ENCODE measurements at regions not wholly inside any gene's neighbourhood (a gene's known extent, or its start where the extent isn't known, plus 50 kb on each side); places are given as distances from the start of the nearest gene placed in this dataset.

DNA sequence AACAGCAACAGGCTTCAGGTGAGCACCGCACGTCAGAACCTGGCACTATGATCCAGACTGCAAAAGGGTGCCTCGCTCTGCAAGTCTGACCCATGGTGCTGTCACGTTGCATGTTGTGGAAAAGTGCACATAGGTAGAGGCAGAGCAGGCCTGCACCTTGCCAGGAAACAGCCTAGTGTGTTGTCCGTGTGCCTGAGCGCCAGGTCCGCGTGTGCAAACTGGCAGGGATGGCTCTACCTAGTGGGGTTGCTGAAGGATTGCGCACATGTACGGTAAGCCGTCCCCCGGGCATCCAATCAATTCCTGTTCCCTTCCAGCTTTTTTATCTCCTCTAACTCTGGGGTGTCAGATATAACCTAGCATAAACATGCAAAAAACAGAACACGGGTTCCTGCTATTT is 219.5 kb downstream of the NXNL2 start:
- intact Hi-C loops (cut with micrococcal nuclease) = no loop called here

DNA sequence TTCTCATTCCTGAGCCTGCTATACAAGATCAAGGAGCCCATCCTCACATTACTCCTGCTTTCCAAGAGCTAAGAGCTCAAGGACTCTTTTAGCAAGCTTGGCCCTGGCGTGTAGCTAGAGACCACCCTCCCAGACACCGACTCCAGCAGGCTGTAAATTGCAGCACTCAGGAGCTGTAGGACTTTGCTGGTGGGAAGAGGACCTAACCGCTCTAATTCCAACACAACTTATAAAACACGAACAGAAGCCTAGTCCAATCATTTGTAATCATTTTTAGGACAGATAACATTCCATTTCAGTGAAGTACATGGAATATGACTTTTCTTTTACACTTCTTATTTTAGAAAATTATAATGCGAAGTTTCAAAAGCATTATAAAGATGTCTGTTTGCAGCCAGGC is 219.9 kb downstream of the NXNL2 start:
- intact Hi-C loops (cut with micrococcal nuclease) = no loop called here

DNA sequence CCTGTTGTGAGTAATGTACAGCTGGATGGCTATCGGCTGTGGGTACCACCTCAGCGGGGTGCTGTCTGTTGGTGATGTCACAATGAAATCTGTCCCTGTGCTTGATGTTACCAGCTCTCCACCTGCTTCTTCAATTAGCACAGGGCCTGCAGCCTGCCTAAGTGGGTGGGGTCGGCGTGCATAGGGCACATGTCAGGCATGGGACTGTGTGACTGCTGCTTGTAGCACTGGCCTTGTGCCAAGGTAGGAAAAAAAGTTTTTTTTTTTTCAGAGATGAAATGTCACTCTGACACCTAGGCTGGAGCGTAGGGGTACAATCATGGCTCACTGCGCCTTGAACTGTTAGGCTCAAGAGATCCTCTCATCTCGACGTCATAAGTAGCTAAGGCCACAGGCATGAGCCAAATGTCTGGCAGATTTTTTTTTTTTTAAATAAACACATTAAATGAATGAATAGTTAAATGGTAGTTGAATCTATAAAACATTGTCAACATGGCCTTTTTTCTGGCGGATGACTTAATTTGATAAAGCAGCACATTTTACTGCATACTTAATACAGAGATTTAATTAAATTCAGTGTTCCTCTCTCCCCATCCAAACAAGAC is 222.5 kb downstream of the NXNL2 start:
- intact Hi-C loops (cut with micrococcal nuclease) = no loop called here

DNA sequence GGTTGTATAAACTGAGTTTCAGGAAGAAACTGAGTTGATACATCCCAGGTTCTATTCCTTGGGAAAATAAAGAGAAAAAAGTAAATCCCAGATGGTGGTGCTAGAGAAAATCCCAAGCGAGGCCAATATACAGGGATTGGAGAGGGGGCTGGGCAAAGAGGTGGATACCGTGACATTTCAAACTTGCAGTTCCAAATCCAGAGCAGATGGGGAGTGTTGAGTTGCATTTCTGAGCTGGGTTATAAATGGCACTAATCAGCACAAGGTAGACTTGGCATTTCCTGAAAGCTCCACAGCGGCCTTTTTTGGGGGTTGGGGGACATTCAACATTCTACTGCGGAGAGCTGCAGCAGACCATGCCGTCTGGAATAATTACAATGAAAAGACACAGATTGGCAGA is 224.4 kb downstream of the NXNL2 start:
- intact Hi-C loops (cut with micrococcal nuclease) = no loop called here

DNA sequence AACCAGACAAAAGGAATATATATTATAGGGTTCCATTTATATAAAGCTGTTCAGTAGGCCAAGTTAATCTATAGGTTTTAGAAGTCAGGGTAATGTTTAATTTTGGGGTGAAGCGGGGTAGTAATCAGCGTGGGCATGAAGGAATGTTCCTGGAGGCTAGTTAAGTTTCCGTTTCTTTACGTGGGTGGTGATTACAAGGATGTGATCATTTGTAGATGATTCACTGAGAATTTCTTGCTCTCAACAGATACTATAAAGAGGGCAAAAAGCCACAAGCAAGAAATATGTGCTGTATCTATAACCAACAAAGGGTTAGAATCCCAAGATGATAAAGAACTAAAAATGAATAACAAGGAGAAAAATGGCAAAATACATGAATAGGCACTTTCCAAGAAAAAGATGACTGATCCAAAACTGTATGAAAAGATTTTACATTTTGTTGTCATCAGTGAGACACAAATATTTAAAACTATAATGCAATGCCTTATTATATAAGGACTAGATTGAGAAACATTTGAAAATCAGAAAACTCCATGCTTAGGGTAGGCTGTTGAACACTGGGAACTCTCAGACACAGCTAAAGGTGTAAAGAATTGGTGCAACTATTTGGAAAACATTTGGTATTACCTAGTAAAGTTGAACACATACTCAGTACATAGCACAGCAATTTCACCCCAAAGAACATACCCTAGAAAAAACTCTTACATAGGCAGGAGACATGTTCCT is 224.3 kb upstream of the S1PR3 start:
- intact Hi-C loops (cut with micrococcal nuclease) = no loop called here

DNA sequence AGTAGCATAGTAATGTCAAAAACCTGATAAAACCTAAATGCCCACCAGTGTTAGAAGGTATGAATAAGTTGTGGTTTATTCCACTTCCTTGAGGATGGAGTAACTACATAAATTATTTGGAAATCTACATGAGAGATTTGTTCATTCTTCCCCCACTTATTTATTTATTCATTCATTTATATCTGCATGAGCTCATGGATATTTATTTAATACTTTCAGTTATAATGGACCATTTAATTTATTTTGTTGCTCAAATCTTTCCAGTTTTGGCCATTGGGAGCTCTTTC is 223.8 kb upstream of the S1PR3 start:
- intact Hi-C loops (cut with micrococcal nuclease) = no loop called here

DNA sequence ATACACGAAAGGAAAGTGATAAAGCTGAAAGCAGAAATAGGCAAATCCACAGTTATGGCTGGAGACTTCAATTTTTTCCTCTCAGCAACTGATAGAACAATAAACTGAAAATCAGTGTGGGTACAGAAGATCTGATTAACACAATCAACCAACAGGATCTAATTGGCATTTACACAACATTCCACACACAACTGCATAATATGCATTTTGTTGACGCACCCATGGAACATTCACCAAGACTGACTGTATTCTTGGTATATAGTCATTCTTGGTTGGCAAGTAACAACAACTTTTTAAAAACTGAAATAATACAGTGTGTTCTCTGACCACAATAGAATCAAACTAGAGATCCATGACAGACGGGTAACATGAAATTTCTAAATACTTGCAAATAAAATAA is 218.7 kb upstream of the S1PR3 start:
- intact Hi-C loops (cut with micrococcal nuclease) = no loop called here

DNA sequence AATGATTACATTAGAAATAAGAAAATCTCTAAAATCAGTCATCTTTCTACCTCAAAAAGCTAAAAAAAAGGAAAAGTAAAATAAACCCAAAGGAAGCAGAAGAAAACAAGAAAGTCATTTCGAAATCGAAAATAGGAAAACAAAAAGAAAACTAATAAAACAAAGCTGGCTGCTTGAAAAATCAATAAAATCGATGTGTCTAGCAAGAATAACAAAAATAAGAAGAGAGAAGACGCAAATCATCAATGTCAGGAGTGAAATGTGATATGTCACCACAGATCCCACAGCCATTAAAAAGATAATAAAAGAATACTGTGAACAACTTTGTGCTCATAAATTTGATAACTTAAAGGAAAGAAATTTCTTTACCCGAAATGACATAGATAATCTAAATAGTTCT is 218.1 kb upstream of the S1PR3 start:
- intact Hi-C loops (cut with micrococcal nuclease) = no loop called here

DNA sequence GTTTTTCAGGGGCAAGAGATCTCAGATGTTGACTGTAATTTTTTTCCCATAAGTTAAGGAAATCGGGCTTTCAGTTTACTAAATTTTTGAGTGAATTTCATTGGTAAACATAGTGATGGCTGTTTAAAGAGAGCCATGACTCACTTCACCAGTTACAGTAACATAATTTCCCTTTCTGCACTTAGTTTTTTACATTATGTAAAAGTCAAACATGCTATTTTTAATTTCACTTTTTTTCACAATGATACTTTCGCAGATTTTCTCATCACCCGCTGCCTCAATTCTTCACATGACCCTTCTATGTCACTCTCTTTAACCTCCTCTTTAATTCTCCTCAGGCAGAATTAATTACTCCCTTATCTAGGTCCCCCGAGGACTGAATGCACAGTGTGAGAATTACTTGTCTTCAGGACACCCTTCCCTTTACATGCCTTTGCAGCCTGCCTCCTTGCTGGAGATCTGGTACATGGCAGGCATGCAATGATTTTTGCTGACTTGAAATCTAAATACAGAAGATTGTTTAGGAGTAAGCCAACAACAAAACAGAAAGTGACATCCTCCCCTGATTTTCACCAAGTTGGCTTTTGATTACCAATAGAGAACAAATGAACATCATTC is 217.5 kb upstream of the S1PR3 start:
- intact Hi-C loops (cut with micrococcal nuclease) = no loop called here

DNA sequence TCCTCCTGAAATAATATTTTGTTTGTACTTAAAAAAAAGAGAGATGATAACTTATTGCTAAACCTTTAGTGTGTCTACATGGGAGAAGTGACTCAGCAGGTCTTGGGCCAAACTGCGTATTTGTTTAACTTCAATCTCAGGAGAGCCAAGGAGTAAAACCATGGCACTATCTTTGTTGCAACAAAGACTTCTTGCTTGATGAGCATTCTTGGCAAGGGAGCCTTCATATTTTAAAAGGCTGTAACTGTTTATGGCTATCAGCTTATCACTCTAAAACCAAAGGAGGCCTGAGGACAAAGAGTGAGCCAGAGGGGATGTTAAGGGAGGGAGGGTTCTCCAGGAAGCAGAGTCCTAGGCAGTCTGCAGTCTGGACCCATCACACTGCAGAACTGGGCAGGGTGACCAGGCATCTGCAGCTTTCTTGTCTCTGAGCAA is 216.2 kb upstream of the S1PR3 start:
- intact Hi-C loops (cut with micrococcal nuclease) = no loop called here

DNA sequence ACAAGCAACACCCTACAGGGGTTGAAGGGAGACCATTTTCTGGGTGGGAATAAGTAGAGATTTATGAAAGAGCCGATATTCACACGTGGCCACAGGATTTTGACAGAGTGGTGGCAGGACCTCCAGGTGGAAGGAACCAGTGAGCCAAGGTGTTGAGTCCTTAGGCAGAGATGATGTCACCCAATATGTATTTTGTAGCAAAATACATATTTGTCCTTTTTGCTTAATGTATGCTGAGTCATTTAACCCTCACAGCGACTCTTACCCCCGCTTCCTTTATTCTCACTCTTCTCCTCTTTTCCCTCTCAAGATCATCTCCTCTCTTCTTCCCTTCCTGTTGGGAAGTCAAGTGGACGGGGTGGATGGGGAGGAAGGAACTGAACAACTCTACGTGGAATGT is 215.7 kb upstream of the S1PR3 start:
- intact Hi-C loops (cut with micrococcal nuclease) = no loop called here

DNA sequence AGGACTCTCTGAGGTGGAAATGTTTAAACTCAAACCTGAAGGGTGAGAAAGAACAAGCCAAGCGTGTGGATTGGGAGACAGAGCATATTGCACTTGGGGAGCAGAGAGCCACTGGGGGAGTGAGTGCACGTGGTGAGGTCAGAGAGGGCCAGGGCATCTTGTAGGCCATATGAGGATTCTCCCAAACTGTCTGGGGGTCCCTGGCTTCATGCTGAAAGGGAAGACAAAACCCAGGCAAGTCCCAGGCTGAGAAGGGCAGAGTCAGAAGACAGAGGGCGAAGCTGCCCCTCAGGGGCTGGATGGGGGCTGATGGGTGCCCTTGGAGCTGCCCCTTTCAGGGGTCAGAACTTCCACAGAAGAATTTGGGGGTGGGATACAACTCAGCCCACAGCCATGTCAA is 215.3 kb upstream of the S1PR3 start:
- intact Hi-C loops (cut with micrococcal nuclease) = no loop called here

DNA sequence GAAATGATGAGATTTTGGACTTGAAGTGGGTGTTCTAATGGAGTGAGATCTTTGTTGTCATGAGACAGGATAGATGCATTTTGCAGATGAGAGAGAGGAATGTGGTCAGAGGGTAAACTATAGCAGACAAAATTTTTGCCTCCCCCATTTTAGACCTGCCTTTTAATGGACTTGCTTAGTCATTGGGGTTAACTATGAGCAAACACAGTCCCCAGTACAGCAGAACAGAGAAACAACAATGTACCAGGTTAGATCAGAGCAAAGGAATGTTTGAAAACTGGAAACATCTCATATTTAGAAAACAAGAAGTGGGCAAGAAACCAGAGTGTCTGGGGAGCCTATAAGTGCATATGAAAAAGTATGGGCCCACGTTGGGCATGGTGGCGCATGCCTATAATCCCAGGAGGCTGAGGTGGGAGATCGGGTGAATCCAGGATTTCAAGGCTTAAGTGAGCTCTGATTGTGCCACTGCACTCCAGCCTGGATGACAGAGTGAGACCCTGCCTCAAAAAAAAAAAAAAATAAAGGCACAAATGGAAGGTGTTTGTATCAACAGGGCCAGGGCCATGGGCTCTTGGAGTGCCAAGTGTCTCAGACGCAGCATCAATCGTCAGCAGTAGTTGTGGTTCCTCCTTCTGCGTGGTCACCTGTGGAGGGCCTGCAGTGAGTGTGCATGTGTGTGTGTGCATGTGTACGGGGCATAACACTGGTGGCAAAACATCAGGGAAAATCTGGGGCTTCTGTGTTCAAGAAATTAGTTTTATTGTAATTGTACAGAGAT is 214.4 kb upstream of the S1PR3 start:
- intact Hi-C loops (cut with micrococcal nuclease) = no loop called here

DNA sequence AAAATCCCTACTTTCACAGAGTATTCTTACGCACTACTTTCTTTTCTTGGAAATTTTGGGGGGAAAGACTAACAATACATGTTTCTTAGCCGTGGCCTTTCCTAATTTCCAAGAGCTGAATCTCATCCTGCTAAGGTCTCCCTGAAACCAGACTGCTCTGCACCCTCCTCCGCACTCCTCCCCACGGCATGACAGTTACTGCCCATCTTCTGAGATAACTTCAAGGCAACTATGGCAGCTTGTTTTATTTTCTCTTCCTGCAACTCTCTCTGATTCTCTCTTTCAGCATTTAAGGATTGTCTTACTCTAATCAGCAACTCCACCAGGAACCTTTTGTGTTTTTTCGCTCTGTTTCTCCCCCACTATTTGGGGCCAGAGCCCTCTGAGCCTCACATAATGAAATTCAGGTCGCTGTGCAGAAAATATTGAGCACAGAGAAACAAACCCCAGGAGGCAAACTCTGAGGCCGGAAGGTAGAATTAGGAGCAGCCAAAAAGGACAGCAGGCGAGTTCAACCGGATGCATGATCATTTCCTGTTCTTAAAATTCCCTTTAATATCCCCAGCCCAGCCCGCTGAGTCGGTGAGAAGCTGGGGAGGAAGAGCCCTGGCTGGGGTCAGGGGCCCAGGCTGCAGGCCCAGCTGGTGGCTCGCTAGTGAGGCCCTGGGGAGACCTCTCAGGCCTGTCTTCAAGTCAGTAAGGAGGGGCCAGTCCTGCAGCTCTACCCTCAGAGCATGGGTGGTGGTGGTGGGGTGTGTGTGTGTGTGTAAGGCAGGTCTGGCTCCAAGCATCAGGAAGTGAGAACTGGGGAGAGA is 213.6 kb upstream of the S1PR3 start:
- intact Hi-C loops (cut with micrococcal nuclease) = no loop called here

DNA sequence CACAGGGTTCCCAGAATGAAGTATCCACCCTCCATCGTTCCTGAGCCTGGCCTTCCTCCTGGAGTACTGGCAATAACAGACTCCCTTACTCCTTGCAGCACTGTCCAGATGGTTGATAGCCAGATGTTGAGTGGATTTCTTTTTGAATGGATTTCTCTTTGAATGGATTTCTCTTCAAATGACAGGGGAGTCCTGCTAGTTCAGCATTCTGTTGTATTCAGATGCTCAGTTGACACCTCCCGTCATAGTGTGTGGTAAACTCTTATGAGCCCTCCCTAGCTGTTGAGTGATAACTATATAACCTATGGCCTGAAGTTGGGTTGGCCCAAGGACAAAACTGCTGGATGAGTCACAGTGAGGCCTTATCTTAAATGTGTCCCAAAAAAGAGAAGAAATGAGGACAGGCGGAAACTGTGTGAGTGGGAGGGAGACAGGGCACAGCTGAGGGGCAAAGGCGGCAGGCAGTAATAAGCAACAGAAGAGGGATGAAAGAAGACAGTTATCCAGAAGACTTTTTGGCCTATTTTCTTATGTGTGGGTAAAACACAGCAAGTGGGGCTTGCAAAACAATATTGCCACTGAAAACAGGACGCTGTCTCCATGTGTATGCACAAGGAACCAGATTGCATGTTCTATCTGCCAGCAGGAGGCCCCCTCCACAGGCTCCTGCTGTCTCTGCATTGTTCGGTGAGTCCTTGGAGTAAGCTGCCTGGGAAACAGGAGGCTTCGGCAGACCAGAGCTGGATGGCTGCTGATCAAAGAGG is 209.5 kb upstream of the S1PR3 start:
- intact Hi-C loops (cut with micrococcal nuclease) = no loop called here

DNA sequence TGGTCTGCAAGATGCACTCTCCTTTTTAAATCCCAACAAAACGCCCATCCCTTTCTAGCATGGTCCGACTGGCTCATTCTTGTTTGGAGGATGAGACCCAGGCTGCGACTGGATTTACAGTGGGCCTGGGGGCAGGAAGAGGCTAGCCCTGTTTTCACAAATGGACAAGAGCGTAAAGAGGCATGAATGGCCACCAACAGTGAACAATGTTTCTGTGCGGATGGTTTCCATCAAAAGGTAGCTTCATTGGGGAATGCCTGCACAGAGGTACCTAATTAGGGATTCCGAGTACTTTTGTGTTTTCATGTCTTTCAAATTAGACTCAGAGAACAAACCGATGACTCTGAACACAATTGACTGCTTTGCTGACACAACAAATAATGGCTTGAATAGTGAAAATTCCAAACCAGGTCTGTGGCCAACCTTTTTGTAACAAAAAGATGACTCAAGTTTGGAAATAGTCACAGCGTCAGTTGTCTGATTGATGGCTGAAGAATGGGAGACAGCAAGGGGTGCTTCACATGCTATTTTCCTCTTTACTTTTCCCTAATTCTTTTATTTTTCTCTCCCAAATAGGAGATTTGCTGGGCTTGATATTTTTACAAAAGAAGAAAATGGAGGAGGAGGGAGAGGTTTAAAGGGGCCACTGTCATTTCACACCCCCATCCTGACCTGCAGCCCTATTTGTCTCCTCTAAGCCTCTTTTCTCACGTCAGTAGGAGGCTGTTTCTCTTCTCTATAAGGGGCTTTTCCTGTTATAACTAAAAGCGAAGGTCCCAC is 208.1 kb upstream of the S1PR3 start:
- intact Hi-C loops (cut with micrococcal nuclease) = no loop called here

DNA sequence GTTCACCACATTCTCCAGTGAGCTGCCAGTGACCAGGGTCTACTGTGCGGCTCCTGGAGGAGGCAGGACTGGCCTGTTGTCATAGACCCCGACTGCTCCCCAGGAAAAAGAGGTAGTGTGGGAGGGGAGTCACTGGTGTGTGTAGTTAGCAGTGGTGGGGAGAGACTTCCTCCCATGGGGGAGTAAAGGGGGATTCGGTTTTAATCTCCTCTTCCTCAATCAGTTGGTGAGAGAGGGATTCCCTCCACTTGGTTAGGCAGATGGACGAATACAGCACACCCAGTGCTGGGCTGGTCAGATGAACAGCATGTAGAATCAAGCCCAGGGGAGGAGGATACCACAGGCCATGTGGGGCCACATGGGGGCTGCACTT is 207.6 kb upstream of the S1PR3 start:
- intact Hi-C loops (cut with micrococcal nuclease) = no loop called here

DNA sequence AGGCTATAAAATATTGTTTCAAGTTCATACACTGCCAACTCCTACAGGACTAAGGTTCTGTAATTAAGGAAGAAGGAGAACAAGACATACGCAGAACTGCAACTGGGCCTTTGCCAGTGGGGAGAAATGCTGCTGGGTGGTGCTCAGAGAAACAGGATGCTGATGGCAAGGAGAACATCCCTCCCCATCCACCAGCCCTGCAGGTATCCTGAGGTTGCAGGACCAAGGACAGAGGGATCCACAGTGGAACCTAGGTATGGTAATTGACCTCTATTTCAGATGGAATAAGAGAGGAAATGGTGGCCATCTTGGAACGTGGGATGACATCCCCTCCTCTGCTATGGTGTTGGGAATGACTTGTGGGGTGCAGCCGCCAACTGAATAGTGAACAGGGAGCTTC is 206.3 kb upstream of the S1PR3 start:
- intact Hi-C loops (cut with micrococcal nuclease) = no loop called here

DNA sequence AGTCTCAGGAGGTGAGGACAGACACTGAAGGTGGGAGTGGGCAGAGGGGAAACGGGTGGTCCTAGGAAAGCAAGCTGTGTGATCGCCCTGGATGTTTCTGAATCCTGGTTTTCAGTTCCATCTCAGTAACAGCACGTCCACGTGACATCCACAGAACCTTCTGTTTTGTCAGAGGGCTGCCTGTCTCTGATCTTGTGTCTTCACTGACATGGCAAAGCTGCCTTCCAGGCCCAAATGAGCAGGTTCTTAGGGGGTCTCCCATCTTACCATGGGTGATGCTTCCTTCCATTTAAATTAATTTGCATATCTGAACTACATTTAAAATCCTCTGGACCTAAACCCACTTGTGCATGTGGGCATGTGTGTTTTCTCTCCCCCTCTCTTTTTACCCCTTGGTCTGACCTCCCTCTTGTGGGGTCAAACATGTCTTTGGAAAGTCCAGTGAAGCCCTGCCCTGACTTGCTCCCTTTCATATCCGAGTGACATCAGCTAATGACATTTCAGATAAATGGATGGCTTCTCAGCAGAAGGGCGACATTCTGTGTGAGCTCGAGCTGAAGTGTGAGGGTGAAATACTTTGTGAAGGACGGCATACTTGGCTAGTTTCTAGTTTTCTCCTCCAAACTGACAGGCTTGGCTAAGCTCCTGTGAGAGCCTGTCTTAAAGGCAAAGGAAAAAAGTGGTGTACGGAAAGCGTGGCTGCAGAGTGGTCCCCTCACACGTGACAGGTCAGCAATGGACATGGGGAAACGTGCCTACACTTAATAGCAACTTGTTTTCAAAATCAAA is 204.8 kb upstream of the S1PR3 start:
- intact Hi-C loops (cut with micrococcal nuclease) = no loop called here
